BJ (cell line): ENCODE measurements at regions not wholly inside any gene's neighbourhood (a gene's known extent, or its start where the extent isn't known, plus 50 kb on each side); places are given as distances from the start of the nearest gene placed in this dataset.

Experiments
- CTCF ChIA-PET: fragments of 350-600 bp; formaldehyde crosslinking; extraction: SDS; loops from one replicate; lab custom pipeline; 2021; ENCODE audit warnings: antibody characterized with exemption, inconsistent platforms; lab: Yijun Ruan, JAX
- POLR2A ChIA-PET: fragments of 300-600 bp; sonication (Branson Sonifier 250); formaldehyde crosslinking; extraction: SDS; loops from one replicate; lab custom pipeline; 2021; ENCODE audit warnings: antibody characterized with exemption; lab: Charles Lee
- DNase-seq: peaks from one replicate; pipeline ENCODE4 v3.0.0-alpha.2; 2011; ENCODE audit warnings: low read depth
- H3K27me3 ChIP-seq: 2 replicates; pipeline ENCODE4 v1.6.0; 2011; ENCODE audit warnings: low read length; ENCODE audit not compliant: control insufficient read depth, insufficient read depth
- H3K36me3 ChIP-seq: 2 replicates; pipeline ENCODE4 v1.5.1; 2011; ENCODE audit warnings: low read length; ENCODE audit not compliant: control insufficient read depth, insufficient read depth
- H3K4me3 ChIP-seq: 2 replicates; pipeline ENCODE4 v1.5.1; 2011; ENCODE audit warnings: low read depth, mild to moderate bottlenecking, control low read depth, low read length
- TF ChIP-seq, protein P1 (sequence below): IDR thresholded peaks from 2 replicates; pipeline ENCODE4 v1.5.1; 2011; ENCODE audit warnings: low read depth, mild to moderate bottlenecking, control low read depth, inconsistent platforms, low read length, moderate library complexity; ENCODE audit not compliant: insufficient read depth

DNA sequence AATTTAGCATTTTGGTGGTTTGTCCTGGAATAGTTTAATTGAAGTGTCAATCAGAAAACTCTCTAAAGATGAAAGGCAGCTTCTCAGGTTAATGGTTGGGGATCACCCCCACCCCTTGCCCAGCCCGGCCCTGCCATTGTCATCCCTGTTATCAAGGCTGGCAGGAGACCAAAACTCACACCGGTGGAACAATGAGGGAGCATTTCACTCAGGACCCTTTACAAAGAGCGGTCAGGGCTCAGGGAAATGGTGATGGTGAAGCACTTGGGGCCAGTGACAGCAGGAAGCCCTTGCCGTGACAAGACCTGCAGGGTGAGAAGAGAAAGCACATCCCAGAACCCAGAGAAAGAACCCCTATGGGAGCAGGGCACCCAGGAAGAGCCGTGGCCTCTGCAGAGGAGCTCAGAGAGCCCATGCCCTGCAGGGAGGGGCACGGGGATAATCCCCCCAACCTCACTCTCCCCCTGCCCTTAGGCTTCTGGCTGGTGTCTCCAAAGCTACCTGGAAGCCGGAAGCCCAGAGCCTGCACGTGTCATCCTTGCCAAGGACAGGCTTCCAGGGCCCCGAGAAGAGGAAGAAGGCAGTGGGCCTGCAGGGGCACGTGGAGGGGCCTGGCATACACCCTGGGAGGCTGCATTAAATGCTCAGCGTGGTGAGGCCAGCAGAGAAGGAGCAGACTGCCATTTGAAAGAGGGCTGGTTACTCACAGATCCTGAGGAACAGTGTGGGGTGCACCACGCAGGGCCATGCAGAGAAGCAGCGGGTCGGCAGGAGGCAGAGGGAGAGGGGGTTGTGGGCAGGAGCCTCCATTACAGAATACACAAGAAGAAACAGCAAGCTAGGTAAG, 80.6 kb upstream of the PRR20G start:
- DNase-seq, result no peak
- no peak overlapping the region for H3K4me3 ChIP-seq
- peaks cover 6% of the 10 kb centered on the region for H3K27me3 ChIP-seq
- POLR2A ChIA-PET, result no interaction called here
- CTCF ChIA-PET, result no interaction called here
- TF ChIP-seq, protein P1, sequence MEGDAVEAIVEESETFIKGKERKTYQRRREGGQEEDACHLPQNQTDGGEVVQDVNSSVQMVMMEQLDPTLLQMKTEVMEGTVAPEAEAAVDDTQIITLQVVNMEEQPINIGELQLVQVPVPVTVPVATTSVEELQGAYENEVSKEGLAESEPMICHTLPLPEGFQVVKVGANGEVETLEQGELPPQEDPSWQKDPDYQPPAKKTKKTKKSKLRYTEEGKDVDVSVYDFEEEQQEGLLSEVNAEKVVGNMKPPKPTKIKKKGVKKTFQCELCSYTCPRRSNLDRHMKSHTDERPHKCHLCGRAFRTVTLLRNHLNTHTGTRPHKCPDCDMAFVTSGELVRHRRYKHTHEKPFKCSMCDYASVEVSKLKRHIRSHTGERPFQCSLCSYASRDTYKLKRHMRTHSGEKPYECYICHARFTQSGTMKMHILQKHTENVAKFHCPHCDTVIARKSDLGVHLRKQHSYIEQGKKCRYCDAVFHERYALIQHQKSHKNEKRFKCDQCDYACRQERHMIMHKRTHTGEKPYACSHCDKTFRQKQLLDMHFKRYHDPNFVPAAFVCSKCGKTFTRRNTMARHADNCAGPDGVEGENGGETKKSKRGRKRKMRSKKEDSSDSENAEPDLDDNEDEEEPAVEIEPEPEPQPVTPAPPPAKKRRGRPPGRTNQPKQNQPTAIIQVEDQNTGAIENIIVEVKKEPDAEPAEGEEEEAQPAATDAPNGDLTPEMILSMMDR, result no peak
- no peaks in the 10 kb centered on the region for H3K36me3 ChIP-seq

- Histone ChIP-seq H3K27me3 (peaks cover 6% of the 10 kb centered on the region), H3K4me3 (no peak overlapping the region), H3K36me3 (no peaks in the 10 kb centered on the region)
- ChIA-PET CTCF (no interaction called here), POLR2A (no interaction called here)
- DNase-seq, result no peak
- TF ChIP-seq, protein P1, result no peak
Measured at GRCh38 chr3:127367593-127367992, 79.7 kb upstream of the PRR20G start.

- Histone ChIP-seq H3K27me3 (peaks cover 4% of the 10 kb centered on the region), H3K36me3 (no peaks in the 10 kb centered on the region), H3K4me3 (no peak overlapping the region)
- no peak for DNase-seq
- TF ChIP-seq, protein P1, result no peak
- POLR2A ChIA-PET, result no interaction called here
- CTCF ChIA-PET, result interaction anchor here (1.1 kb wide), 1 partner anchor 11 kb away, joined by 4 read pairs; no protein-coding TSS in a partner anchor
Measured at GRCh38 chr3:127366383-127366782, 78.5 kb upstream of the PRR20G start.

DNA sequence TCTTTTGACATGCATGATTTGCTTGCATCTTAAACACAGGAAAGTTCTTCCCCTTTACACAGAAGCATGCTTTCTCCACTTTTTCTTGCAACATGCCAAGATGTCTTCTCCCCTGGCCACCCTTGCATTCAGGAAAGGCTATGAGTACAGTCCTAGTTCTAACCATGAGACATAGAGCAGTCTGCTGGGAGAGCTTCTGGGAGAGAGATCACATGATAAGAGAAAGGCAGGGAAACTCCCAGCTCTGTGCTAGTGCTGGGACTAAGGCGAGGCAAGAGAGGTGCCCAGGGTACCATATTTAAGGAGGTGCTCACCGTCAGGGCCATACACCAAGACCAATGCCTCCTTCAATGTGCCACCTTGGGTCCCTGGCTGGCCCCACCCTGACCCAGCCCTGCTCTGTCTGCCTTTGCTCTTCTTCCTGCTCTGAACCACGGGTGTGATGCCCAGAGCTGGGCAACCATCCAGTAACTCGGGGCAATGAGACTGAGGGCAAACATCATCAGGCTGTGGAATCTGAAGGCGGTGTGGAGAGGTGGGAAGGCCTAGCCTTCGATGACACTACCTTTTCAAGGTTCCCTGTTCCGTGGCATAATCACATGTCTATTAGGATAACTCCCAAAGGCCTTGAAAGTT, 77.4 kb upstream of the PRR20G start:
- Histone ChIP-seq H3K36me3 (no peaks in the 10 kb centered on the region), H3K27me3 (peaks cover 4% of the 10 kb centered on the region), H3K4me3 (no peak overlapping the region)
- ChIA-PET POLR2A (no interaction called here), CTCF (interaction anchor here (0.6 to 1.5 kb wide), 2 partner anchors 9 to 107 kb away, joined by 3 to 6 read pairs; no protein-coding TSS in a partner anchor)
- TF ChIP-seq, protein P1, result no peak
- no peak for DNase-seq

DNA sequence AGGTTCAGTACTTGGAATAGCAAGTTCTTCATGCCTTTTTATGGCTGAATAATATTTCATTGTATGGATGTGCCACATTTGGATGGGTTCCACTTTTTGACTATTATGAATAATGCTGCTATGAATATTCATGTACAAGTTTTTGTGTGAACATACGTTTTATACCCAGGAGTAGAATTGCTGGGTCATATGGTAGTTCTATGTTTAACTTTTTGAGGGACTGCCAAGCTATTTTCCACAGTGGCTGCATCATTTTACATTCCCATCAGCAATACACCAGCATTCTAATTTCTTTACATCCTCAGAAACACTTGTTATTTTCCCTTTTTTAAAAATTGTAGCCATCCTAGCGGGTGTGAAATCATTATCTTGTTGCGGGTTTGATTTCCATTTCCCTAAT, 76.0 kb upstream of the PRR20G start:
- H3K27me3 ChIP-seq, result peaks cover 4% of the 10 kb centered on the region
- H3K36me3 ChIP-seq, result no peaks in the 10 kb centered on the region
- ChIA-PET CTCF (no interaction called here), POLR2A (no interaction called here)
- no peak for DNase-seq
- TF ChIP-seq, protein P1, result no peak
- H3K4me3 ChIP-seq, result no peak overlapping the region
